Loucy (cell line): ENCODE measurements at regions not wholly inside any gene's neighbourhood (a gene's known extent, or its start where the extent isn't known, plus 50 kb on each side); places are given as distances from the start of the nearest gene placed in this dataset.

Experiments
- H2AFZ ChIP-seq: fragments of 200-600 bp; sonication (generic); 2 replicates; pipeline ENCODE4 v1.6.0; 2016; ENCODE audit warnings: antibody characterized with exemption, mild to moderate bottlenecking, low read length, moderate library complexity
- H3F3A ChIP-seq: fragments of 200-600 bp; 2 replicates; pipeline ENCODE4 v1.6.0; 2016; ENCODE audit warnings: antibody characterized with exemption, low read depth, mild to moderate bottlenecking
- H3K27me3 ChIP-seq: fragments of 200-600 bp; sonication (generic); 2 replicates; pipeline ENCODE4 v1.6.1; 2014; ENCODE audit warnings: low read length, mild to moderate bottlenecking; ENCODE audit not compliant: insufficient read depth, poor library complexity, severe bottlenecking
- H3K36me3 ChIP-seq: fragments of 200-600 bp; sonication (generic); 2 replicates; pipeline ENCODE4 v1.6.1; 2016; ENCODE audit warnings: low read length; ENCODE audit not compliant: insufficient read depth
- H3K4me1 ChIP-seq: fragments of 200-600 bp; sonication (generic); 2 replicates; pipeline ENCODE4 v1.5.1; 2014; ENCODE audit warnings: low read length, mild to moderate bottlenecking; ENCODE audit not compliant: insufficient read depth, poor library complexity, severe bottlenecking
- H3K4me2 ChIP-seq: fragments of 200-600 bp; sonication (generic); 2 replicates; pipeline ENCODE4 v1.6.0; 2014; ENCODE audit warnings: antibody characterized with exemption, low read length, low read depth, mild to moderate bottlenecking; ENCODE audit not compliant: poor library complexity, severe bottlenecking
- H3K4me3 ChIP-seq: fragments of 200-600 bp; sonication (generic); 2 replicates; pipeline ENCODE4 v1.5.1; 2014; ENCODE audit warnings: low read length, mild to moderate bottlenecking, mixed read lengths; ENCODE audit not compliant: poor library complexity, severe bottlenecking
- H3K79me2 ChIP-seq: fragments of 200-600 bp; sonication (generic); 2 replicates; pipeline ENCODE4 v1.6.1; 2014; ENCODE audit warnings: low read length; ENCODE audit not compliant: insufficient read depth
- H3K9ac ChIP-seq: fragments of 200-600 bp; sonication (generic); 2 replicates; pipeline ENCODE4 v1.6.0; 2014; ENCODE audit warnings: mild to moderate bottlenecking, low read depth, low read length, moderate library complexity; ENCODE audit not compliant: poor library complexity, severe bottlenecking
- H3K9me2 ChIP-seq: fragments of 200-600 bp; sonication (generic); replicated peaks from 2 replicates; pipeline ENCODE4 v1.6.1; 2016; ENCODE audit warnings: low read depth, low read length, mixed read lengths
- H3K9me3 ChIP-seq: fragments of 200-600 bp; sonication (generic); 2 replicates; pipeline ENCODE4 v1.6.1; 2014; ENCODE audit warnings: mild to moderate bottlenecking, antibody characterized with exemption, low read length, low read depth; ENCODE audit not compliant: insufficient read depth
- H4K20me1 ChIP-seq: fragments of 200-600 bp; sonication (generic); 2 replicates; pipeline ENCODE4 v1.6.0; 2014; ENCODE audit warnings: antibody characterized with exemption, low read length, mild to moderate bottlenecking; ENCODE audit not compliant: insufficient read depth, poor library complexity, severe bottlenecking
- EZH2phosphoT487 ChIP-seq: fragments of 200-600 bp; IDR thresholded peaks from 2 replicates; pipeline ENCODE4 v1.6.1; 2018; ENCODE audit warnings: antibody characterized with exemption, mild to moderate bottlenecking, moderate library complexity, borderline replicate concordance
- TF ChIP-seq, protein P1 (sequence below): fragments of 200-600 bp; sonication (generic); conservative IDR thresholded peaks from 2 replicates; pipeline ENCODE4 v1.5.1; 2014; ENCODE audit warnings: mild to moderate bottlenecking, antibody characterized with exemption, low read length

- no peak overlapping the region for H3K4me3 ChIP-seq
- no peaks in the 10 kb centered on the region for H3K36me3 ChIP-seq
- no peaks in the 10 kb centered on the region for H4K20me1 ChIP-seq
- TF ChIP-seq EZH2phosphoT487 = no peak
- TF ChIP-seq, protein P1, sequence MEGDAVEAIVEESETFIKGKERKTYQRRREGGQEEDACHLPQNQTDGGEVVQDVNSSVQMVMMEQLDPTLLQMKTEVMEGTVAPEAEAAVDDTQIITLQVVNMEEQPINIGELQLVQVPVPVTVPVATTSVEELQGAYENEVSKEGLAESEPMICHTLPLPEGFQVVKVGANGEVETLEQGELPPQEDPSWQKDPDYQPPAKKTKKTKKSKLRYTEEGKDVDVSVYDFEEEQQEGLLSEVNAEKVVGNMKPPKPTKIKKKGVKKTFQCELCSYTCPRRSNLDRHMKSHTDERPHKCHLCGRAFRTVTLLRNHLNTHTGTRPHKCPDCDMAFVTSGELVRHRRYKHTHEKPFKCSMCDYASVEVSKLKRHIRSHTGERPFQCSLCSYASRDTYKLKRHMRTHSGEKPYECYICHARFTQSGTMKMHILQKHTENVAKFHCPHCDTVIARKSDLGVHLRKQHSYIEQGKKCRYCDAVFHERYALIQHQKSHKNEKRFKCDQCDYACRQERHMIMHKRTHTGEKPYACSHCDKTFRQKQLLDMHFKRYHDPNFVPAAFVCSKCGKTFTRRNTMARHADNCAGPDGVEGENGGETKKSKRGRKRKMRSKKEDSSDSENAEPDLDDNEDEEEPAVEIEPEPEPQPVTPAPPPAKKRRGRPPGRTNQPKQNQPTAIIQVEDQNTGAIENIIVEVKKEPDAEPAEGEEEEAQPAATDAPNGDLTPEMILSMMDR = no peak
- no peaks in the 10 kb centered on the region for H3F3A ChIP-seq
- H3K9me3 ChIP-seq = no peaks in the 10 kb centered on the region
- H3K27me3 ChIP-seq = no peaks in the 10 kb centered on the region
- H3K9me2 ChIP-seq = no peaks in the 10 kb centered on the region
- H3K4me1 ChIP-seq = no peaks in the 10 kb centered on the region
- no peak overlapping the region for H3K4me2 ChIP-seq
- no peak overlapping the region for H3K9ac ChIP-seq
- H2AFZ ChIP-seq = no peak overlapping the region
- H3K79me2 ChIP-seq = no peaks in the 10 kb centered on the region
Observed at GRCh38 chr7:25562673-25563182, 334.4 kb upstream of the NPVF start.

DNA sequence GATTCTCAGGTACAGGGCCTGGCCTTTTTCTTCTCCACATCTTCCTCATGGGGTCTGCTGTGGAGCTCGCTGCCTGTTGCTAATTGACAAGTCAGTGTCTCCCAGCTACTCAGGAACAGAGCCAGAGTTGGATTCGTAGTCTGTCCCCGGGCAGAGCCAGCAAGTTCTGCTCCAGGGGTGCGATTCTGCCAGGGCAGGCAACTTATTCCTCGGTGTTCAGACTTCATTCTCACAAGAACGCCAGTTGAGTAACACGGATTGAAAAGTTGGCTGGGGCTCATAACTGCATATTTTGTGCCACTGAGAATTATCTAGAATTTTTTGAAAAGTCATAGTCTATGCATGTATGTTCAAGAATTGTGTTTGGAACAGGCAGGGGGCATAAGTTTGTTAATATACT lies 336.7 kb upstream of the NPVF start:
- TF ChIP-seq, protein P1 = no peak
- TF ChIP-seq EZH2phosphoT487 = no peak
- Histone ChIP-seq H3K27me3 (no peaks in the 10 kb centered on the region), H4K20me1 (no peaks in the 10 kb centered on the region), H3K9ac (no peak overlapping the region), H2AFZ (peak overlapping the region; percentile 70; the same call in 1 of the 2 replicates), H3K9me2 (no peaks in the 10 kb centered on the region), H3K4me2 (no peak overlapping the region), H3F3A (no peaks in the 10 kb centered on the region), H3K4me3 (no peak overlapping the region), H3K4me1 (no peaks in the 10 kb centered on the region), H3K79me2 (no peaks in the 10 kb centered on the region), H3K9me3 (no peaks in the 10 kb centered on the region), H3K36me3 (no peaks in the 10 kb centered on the region)

GRCh38 chr7:25565949-25566348 lies 337.7 kb upstream of the NPVF start:
- H4K20me1 ChIP-seq = no peaks in the 10 kb centered on the region
- peak overlapping the region; percentile 70 for H2AFZ ChIP-seq
- no peaks in the 10 kb centered on the region for H3K36me3 ChIP-seq
- no peaks in the 10 kb centered on the region for H3K9me2 ChIP-seq
- H3K27me3 ChIP-seq = no peaks in the 10 kb centered on the region
- no peaks in the 10 kb centered on the region for H3K4me1 ChIP-seq
- peak overlapping the region; percentile 55 for H3K4me3 ChIP-seq
- H3K79me2 ChIP-seq = no peaks in the 10 kb centered on the region
- no peaks in the 10 kb centered on the region for H3K9me3 ChIP-seq
- H3K9ac ChIP-seq = peak overlapping the region; percentile 49
- TF ChIP-seq, protein P1 = peak; percentile 100
- TF ChIP-seq EZH2phosphoT487 = no peak
- no peaks in the 10 kb centered on the region for H3F3A ChIP-seq
- peak overlapping the region; percentile 55 for H3K4me2 ChIP-seq
